Left renal pelvis (tissue), 4 donors: ENCODE measurements at regions not wholly inside any gene's neighbourhood (a gene's known extent, or its start where the extent isn't known, plus 50 kb on each side); places are given as distances from the start of the nearest gene placed in this dataset.
"Not testable (repeated sequence)": the region's sequence is repeated elsewhere in the genome, so short reads cannot be mapped to it uniquely, and the experiment has no call there.

Source experiments
- DNase-seq, 4 donors: peaks; one replicate each; pipeline ENCODE4 v3.0.0-alpha.2; 2013; ENCODE audit warnings: low read depth in 4 of 4, low spot score in 3 of 4

GRCh38 chr10:130497056-130498010 lies 361.1 kb downstream of the GLRX3 start:
- no peak for DNase-seq

DNA sequence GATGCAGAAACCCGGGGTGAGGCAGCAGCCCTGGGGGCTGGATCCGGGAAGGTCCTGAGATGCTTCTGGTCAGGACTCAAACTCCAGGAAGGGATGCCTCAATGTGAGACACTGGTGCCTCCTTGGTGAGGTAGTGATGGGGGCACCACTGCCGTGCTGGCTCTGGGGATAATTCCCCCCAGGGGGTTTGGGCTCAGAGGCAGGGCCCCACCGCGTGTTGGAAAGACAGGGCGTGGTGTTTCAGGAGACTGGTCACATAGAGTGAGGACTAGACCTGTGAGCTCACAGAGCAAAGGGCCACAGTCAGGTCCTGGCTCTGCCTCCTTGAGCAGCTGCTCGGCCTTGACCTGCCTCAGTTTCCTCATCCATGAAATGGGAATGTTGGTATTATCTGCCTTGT lies 361.9 kb downstream of the GLRX3 start:
- DNase-seq: no peak

DNA sequence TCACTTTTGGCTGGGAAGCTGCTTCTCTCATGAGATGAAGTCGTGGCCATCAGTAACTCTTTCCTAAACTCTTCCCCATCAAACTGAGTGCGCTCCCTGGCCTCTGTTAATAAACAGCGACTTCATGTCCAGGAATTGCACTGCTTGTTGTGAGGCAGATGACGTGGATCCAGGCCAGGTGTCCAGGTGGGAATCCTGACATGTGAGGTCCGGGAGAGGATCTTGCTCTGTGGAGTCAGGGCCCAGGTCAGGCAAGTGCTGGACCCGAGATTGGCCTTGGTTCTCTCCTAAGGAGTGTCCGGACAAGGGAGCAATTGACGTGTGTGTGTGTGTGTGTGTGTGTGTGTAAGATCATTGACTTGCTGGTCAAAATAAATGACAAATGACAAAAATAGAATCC lies 362.7 kb downstream of the GLRX3 start:
- DNase-seq: no peak

DNA sequence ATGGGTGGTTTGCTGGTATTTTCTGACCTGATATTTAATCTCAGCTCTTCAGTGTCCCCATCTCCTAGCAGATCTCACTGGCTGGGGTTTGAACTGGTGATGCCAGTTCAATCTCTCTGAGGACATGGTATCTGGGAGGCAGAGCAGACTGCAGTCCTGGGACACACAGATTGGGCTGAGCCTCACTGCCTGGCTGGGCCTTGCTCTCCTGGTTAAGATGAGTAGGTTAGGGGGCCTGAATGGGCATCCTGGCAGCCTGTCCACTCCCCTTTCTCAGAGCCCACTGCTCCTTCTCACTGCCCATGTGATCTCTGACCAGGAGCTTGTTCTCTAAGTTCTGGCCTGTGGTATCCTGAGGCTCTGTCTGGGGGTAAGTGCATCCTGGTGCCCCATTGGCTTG lies 363.4 kb downstream of the GLRX3 start:
- no peak for DNase-seq

DNA sequence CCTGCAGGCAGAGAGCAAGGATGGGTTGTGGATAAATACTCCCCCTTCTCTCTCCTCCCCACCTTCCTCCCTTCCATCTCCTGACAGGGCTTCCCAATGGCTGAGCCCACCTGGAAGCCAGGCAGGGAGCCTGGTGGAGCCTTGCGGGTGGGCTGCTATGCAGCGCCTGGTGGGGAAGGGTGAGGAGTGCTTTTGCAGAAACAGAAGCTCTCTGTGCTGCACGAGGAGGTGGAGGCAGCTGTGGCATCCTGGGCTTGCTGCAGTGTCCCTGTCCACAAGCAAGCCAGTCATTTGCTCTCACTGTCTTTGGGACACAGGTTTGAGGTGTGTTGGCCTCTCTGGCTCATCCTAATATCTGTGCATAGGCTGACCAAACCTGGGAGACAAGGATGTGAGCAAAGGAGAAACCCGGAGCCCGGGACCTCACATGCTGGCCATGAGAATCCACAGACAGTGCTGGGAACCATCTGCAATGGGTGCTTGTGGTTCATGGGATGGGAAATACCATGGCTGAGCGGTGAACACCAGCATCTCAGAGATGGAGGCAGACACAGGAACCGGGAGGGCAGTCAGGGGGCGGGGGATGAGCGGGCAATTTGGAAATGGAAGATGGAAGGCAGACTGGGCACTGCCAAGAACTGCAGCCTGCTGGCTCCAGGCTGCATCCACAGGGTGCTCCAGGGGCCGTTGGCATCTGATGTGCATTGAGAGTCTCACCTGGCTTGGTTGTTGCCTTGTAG lies 364.2 kb downstream of the GLRX3 start:
- DNase-seq: no peak

GRCh38 chr10:130507461-130507860 lies 371.3 kb downstream of the GLRX3 start:
- no peak for DNase-seq

GRCh38 chr10:130509881-130510689 lies 373.9 kb downstream of the GLRX3 start:
- DNase-seq: no peak

DNA sequence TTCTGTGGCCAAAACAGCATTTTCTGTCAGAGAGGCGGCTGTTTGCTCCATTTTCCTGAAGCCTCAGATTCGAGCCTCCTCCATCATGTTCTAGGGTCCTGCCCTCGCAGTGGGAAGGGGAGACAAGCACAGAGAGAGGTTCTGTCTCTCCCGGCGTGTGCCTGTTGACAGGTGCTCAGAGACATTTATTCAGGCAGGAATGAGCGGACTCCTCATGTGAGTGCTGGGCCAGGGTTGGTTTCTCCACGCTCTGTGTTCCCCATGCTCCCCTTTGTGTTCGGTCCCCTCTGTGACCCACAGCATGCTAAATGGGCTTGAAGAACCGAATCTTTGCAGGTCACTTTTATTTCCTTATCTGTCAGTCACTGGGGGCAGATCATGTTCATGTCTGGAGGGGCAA lies 374.6 kb downstream of the GLRX3 start:
- no peak for DNase-seq

GRCh38 chr10:130511766-130512165 lies 375.6 kb downstream of the GLRX3 start:
- no peak for DNase-seq

- no peak for DNase-seq
Observed at GRCh38 chr10:130512936-130513335, 376.7 kb downstream of the GLRX3 start.

- no peak for DNase-seq
Observed at GRCh38 chr10:130513686-130514476, 377.7 kb downstream of the GLRX3 start.

DNA sequence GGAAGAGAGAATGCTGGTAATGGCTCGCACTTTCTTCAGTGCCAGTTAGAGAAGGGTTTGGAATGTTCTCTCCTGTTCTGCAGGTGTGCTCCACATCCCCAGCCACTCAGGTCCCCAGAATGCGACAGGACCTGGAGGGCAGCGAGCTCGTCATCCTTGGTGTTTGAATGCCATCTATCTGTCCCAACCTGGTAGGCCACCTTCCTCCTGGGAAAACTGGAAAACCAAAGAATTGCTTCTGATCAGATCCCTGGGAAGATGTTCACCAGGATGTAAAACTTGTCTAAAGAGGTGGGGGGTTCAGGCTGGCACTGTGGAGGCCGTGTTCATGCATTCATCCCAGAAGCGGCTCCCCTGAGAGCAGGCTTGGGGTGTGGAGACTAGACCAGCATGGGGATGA lies 379.5 kb downstream of the GLRX3 start:
- no peak for DNase-seq

DNA sequence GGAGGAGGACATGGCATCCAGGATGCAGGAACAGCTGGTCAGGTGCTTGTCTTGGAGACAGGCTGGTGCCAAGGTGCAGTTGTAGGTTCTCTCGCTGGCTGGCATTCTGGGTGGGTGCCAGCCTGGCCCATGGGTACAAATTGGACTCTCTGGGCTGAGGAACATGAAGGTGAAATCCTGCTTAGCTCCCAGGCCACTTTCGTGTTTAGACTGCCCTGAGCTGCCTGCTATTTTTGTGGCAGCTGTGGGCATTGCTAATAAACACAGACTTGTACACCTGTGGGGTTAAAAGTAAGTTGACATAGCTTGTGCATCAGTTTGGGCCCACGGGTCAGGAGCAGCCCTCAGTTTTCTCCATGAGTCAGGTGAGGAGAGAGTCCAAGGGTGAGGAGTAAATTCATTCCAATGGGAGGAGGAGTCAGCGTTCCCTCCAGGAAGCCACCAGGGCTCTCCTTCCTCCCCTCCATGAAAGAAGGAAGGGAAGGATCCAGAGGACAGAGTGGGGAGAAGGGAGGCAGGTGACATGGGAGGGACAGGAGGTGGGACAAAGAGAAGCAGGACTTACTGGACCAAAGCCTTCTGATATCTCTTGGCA lies 380.0 kb downstream of the GLRX3 start:
- no peak for DNase-seq

DNA sequence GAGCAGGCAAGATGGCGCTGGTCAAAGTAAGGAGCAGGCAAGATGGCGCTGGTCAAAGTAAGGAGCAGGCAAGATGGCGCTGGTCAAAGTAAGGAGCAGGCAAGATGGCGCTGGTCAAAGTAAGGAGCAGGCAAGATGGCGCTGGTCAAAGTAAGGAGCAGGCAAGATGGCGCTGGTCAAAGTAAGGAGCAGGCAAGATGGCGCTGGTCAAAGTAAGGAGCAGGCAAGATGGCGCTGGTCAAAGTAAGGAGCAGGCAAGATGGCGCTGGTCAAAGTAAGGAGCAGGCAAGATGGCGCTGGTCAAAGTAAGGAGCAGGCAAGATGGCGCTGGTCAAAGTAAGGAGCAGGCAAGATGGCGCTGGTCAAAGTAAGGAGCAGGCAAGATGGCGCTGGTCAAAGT lies 382.7 kb downstream of the GLRX3 start:
- DNase-seq: not testable (repeated sequence)

DNA sequence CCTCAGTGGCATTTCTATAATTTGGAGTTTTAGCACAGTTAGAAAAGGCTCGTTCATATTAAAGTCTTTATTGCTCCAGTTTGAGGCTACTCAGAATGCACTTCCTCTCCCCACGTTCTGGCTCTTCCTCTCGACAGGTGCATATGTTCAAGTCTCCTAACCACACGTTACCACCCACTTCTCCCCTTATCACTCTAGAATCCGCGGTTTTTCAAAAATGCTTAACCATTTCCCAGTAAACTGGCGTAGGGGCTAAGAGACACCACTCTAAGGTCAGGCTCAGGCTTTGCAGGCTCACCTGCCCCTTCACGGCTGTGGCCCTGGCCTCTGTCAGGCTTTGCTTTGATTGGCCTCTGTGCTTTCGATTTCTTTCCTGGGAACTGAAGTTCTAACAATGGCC lies 383.6 kb downstream of the GLRX3 start:
- DNase-seq: no peak

GRCh38 chr10:130531312-130531711 lies 395.1 kb downstream of the GLRX3 start:
- no peak for DNase-seq

- no peak for DNase-seq
Observed at GRCh38 chr10:130541090-130541489, 404.9 kb downstream of the GLRX3 start.

DNA sequence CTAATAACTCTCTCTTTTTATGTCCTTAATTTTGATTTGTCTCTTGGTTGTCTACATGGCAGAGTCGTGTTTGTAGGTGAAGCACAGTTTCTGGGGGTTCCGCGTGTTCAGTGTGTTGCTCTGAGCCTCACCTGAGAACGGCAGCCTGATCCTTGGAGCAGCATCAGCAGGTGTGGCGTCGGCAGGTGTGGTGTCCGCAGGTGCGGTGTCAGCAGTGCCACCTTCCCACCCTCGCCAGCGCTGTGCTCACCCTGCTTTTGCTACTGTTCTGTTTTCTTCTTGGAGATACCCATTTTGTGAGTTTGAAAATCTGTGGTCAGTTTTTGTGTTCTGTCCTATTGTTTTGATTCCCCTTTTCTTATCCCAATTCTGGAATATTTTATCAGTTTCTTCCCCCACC lies 406.6 kb downstream of the GLRX3 start:
- DNase-seq: no peak

- no peak for DNase-seq
Observed at GRCh38 chr10:130543794-130544193, 407.6 kb downstream of the GLRX3 start.

DNA sequence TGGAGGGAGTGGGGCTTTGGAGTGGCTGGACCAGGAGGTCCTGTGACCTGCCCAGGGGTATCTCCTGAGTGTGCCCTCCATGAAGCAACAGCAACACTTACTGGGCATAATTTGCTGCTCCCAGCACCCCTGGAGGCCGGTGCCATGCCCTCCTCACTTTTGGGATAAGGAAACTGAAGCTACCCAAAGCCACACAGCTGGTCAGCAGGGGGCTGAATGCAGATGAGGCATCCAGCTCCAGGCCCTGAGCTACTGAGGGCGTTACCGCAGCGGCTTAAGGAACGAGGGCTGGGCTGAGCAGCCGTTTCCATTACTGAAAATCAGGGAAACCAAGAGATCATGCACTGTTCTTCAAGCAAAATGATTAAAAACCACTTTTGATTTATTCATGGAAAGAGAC lies 408.9 kb downstream of the GLRX3 start:
- DNase-seq: no peak
